ENCODE measurements at regions not wholly inside any gene's neighbourhood (a gene's known extent, or its start where the extent isn't known, plus 50 kb on each side); places are given as distances from the start of the nearest gene placed in this dataset.

DNA sequence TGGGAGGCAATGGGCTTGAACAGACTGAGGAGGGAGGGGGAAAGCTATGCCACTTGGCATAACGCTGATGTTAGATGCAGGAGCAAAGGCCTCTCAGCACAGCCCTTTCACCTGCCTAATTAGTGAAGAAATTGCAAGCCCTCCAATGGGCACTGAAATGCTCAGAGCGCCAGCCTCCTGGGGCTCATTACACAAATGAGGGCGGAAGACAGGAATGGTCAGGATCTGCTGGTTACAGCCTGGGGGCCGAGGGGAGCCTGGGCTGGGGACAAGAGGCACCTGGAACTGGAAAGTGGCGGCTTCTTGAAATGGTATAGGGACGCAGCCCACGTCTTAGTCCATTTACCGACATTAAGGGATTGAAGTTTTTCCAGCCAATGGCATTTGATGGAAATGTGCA is 50.2 kb upstream of the PLET1 start:
- TF ChIP-seq CTCF (IDR thresholded peaks at IDR 0.05) = no peak
- TF ChIP-seq POLR2A (IDR thresholded peaks at IDR 0.05) = no peak
